ENCODE measurements at regions not wholly inside any gene's neighbourhood (a gene's known extent, or its start where the extent isn't known, plus 50 kb on each side); places are given as distances from the start of the nearest gene placed in this dataset.
"Not testable (repeated sequence)": the region's sequence is repeated elsewhere in the genome, so short reads cannot be mapped to it uniquely, and the experiment has no call there.

DNA sequence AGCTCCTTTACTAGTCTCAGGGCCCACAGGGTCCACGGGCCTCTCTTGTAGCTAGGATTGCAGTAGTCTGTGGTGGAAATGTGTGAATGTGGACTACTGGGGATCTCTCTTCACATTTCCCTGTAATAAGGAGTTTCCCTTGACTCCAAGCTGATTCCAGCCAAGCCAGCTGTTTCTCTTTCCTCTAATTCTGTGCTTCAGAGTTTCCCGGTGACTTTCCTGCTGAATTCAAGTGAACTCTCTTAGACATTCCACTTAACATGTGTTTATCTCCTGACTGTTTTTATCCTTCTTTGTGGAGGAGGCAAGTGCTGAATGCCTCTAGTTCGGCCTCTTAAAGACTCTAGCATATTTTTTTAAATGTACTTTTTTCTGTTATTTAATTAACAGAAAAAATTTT is 354.0 kb upstream of the RGS18 start:
- H3K27me3 ChIP-seq = no peaks in the 10 kb centered on the region
- no peak for DNase-seq (ENCODE audit: low spot score)
- H3K9me3 ChIP-seq = no peaks in the 10 kb centered on the region
- no peak overlapping the region for H3K27ac ChIP-seq
- H3K36me3 ChIP-seq = no peaks in the 10 kb centered on the region
- H3K4me1 ChIP-seq = no peaks in the 10 kb centered on the region
- TF ChIP-seq, protein P1, sequence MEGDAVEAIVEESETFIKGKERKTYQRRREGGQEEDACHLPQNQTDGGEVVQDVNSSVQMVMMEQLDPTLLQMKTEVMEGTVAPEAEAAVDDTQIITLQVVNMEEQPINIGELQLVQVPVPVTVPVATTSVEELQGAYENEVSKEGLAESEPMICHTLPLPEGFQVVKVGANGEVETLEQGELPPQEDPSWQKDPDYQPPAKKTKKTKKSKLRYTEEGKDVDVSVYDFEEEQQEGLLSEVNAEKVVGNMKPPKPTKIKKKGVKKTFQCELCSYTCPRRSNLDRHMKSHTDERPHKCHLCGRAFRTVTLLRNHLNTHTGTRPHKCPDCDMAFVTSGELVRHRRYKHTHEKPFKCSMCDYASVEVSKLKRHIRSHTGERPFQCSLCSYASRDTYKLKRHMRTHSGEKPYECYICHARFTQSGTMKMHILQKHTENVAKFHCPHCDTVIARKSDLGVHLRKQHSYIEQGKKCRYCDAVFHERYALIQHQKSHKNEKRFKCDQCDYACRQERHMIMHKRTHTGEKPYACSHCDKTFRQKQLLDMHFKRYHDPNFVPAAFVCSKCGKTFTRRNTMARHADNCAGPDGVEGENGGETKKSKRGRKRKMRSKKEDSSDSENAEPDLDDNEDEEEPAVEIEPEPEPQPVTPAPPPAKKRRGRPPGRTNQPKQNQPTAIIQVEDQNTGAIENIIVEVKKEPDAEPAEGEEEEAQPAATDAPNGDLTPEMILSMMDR (IDR thresholded peaks at IDR 0.05) = no peak
- no peak overlapping the region for H3K4me3 ChIP-seq

DNA sequence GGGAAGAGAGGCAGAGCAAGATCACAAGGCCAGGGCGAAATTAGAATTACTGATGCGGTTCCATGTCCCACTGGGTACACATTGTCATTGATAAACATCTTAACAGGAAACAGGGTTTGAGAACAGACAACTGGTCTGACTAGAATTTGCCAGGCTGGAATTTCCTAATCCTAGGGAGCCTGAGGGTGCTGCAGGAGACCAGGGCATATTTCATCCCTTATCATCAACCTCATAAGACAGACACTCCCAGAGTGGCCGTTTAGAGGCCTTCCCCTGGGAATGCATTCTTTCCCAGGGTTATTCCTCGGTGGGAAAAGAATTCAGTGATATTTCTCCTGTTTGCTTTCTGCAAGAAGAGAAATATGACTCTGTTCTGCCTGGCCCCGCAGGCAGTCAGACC is 344.7 kb upstream of the RGS18 start:
- H3K27me3 ChIP-seq; H3K27ac ChIP-seq; H3K36me3 ChIP-seq; H3K9me3 ChIP-seq; H3K4me3 ChIP-seq; DNase-seq (ENCODE audit: low spot score); H3K4me1 ChIP-seq: not testable (repeated sequence)

DNA sequence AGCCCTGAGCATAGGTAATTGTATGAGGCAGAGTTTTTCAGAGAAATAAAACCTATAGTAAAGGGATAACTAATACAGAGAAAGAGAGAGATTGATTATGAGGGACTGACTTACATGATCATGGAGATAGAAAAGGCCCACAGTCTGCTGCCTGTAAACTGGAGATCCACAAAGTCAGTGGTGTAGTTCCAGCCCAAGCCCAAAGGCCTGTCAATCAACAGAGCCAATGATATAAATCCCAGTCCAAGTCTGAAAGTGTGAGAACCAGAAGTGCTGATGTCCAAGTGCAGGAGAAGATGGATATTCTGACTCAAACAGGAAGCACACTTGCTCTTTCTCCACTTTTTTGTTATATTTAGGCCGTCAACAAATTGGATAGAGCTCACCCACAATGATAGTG is 340.1 kb upstream of the RGS18 start:
- peaks cover 0 to 7% of the 10 kb centered on the region in 2 donors for H3K9me3 ChIP-seq
- H3K27me3 ChIP-seq = no peaks in the 10 kb centered on the region
- no peaks in the 10 kb centered on the region for H3K4me1 ChIP-seq
- no peaks in the 10 kb centered on the region for H3K36me3 ChIP-seq
- H3K4me3 ChIP-seq = no peak overlapping the region
- DNase-seq (ENCODE audit: low spot score) = no peak
- TF ChIP-seq, protein P1 (IDR thresholded peaks at IDR 0.05) = no peak
- H3K27ac ChIP-seq = no peak overlapping the region

DNA sequence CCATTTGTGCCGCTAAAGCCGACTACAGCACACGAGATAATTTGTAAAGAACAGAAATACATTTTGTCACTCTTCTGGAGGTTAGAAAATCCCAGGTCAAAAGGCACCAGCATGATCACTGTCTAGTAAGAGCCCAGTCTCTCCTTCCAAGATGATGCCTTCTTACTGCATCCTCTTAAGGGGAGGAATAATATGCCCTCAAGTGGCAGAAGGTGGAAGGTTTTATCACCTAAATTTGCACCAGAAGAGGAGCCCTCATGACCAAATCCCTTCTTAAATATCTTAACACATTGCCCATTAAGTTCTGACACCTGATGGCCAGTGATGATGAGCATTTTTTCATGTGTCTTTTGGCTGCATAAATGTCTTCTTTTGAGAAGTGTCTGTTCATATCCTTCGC is 326.7 kb upstream of the RGS18 start:
- Histone ChIP-seq H3K36me3 (no peaks in the 10 kb centered on the region), H3K27ac (no peak overlapping the region), H3K4me3 (no peak overlapping the region), H3K4me1 (no peaks in the 10 kb centered on the region), H3K27me3 (no peaks in the 10 kb centered on the region), H3K9me3 (no peaks in the 10 kb centered on the region)
- TF ChIP-seq, protein P1 (IDR thresholded peaks at IDR 0.05) = no peak
- DNase-seq (ENCODE audit: low spot score) = no peak

DNA sequence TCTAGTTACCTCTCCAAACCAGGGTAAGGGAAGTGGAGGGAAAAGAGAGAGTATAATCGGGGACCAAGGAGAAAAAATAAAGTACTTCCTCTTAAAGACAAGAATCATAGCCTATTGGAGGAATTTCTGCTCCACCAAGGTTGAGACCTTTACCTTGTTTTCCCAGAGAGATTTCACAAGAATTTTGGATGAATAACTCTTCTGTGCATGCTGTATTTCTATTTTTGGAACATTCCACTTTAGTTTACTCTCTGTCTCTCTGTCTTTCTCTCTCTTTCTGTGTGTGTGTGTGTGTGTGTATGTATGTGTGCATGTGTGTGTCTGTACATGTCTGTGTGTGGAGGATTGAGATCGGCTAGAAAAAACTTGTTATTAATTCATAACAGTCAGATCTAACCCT is 318.4 kb upstream of the RGS18 start:
- Histone ChIP-seq H3K27ac (no peak overlapping the region), H3K27me3 (no peaks in the 10 kb centered on the region), H3K4me1 (no peaks in the 10 kb centered on the region), H3K4me3 (no peak overlapping the region), H3K36me3 (no peaks in the 10 kb centered on the region), H3K9me3 (no peaks in the 10 kb centered on the region)
- DNase-seq (ENCODE audit: low spot score) = no peak
- TF ChIP-seq, protein P1 (IDR thresholded peaks at IDR 0.05) = no peak

DNA sequence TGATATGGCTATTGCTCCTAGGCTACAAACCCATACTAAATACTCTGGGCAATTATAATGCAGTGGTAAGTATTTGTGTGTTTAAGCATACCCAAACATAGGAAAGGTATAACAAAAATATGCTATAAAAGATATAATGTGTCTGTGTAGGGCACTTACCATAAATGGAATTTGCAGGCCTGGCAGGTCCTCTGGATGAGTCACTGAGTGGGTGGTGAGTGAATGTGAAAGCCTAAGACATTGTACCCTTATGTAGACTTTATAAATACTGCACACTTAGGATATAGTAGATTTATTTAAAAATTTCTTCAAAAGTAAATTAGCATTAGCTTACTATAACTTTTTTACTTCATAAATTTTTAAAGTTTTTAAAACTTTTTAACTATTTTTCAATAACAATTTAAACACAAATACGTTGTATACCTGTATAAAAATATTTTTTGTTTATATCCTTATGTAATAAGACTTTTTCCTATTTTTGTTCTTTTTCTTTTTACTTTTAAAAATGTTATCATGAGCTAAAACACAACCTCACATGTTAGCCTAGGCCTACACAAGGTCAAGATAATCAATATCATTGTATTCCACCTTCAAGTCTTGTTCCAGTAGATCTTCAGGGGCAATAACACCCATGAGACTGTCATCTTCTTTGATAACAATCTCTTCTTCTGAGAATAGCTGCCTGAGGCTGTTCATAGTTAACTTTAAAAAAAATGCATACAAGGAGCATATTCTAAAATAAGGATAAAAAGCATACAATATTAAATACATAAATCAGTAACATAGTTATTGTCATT is 306.3 kb upstream of the RGS18 start:
- no peaks in the 10 kb centered on the region for H3K4me1 ChIP-seq
- DNase-seq (ENCODE audit: low spot score) = no peak

More for the DNA sequence above, 306.3 kb upstream of the RGS18 start:
- Histone ChIP-seq H3K27me3 (no peaks in the 10 kb centered on the region), H3K4me3 (no peak overlapping the region), H3K27ac (no peak overlapping the region), H3K36me3 (no peaks in the 10 kb centered on the region), H3K9me3 (no peaks in the 10 kb centered on the region)
- TF ChIP-seq, protein P1 (IDR thresholded peaks at IDR 0.05) = no peak

All from right atrium auricular region (tissue), 2 donors.